IMR-90 (cell line): ENCODE measurements at regions not wholly inside any gene's neighbourhood (a gene's known extent, or its start where the extent isn't known, plus 50 kb on each side); places are given as distances from the start of the nearest gene placed in this dataset.

Source experiments
- ATAC-seq: fragments of 200-7000 bp; cut with Tn5 transposase; 2 replicates; pipeline ENCODE4 v1.9.1; 2020; ENCODE audit warnings: low read depth, mild to moderate bottlenecking, moderate library complexity
- BruUV-seq: library from RNA; stranded (reverse); fragments of 400-500 nt; replicated peaks from 2 replicates; lab custom pipeline; 2021; lab: Mats Ljungman, UMichigan
- CTCF ChIA-PET: fragments of 300-600 bp; formaldehyde crosslinking; extraction: SDS; loops from one replicate; lab custom pipeline; 2021; ENCODE audit warnings: antibody characterized with exemption; lab: Yijun Ruan, JAX
- POLR2A ChIA-PET: fragments of 300-600 bp; sonication (Branson Sonifier 250); formaldehyde crosslinking; loops from one replicate; lab custom pipeline; 2022; ENCODE audit warnings: antibody characterized with exemption; ENCODE audit not compliant: unreplicated experiment; lab: Charles Lee
- DNase-seq: peaks from one replicate; pipeline ENCODE4 v3.0.0; 2013
- H2AFZ ChIP-seq: replicated peaks from 2 replicates; pipeline ENCODE3; 2013; ENCODE audit warnings: low read length, mild to moderate bottlenecking; ENCODE audit not compliant: poor library complexity
- H2AK5ac ChIP-seq: 2 replicates; pipeline ENCODE4 v1.6.1; 2013; ENCODE audit warnings: low read depth, low read length, inconsistent platforms
- H2AK9ac ChIP-seq: replicated peaks from 2 replicates; pipeline ENCODE3; 2013; ENCODE audit warnings: mild to moderate bottlenecking, low read depth, low read length, moderate library complexity; ENCODE audit not compliant: poor library complexity
- H2BK120ac ChIP-seq: 2 replicates; pipeline ENCODE4 v1.6.1; 2013; ENCODE audit warnings: low read depth, low read length, inconsistent platforms
- H2BK15ac ChIP-seq: 3 replicates; pipeline ENCODE4 v1.6.1; 2013; ENCODE audit warnings: low read depth, low read length, inconsistent platforms
- H2BK20ac ChIP-seq: 2 replicates; pipeline ENCODE4 v1.6.1; 2013; ENCODE audit warnings: low read depth, mild to moderate bottlenecking, inconsistent platforms, low read length, moderate library complexity
- H2BK5ac ChIP-seq: 2 replicates; pipeline ENCODE4 v1.6.1; 2013; ENCODE audit warnings: mild to moderate bottlenecking, low read depth, low read length, inconsistent platforms; ENCODE audit not compliant: poor library complexity, severe bottlenecking
- H3K14ac ChIP-seq: replicated peaks from 2 replicates; pipeline ENCODE4 v1.6.1; 2013; ENCODE audit warnings: low read depth, low read length, inconsistent platforms
- H3K18ac ChIP-seq: 2 replicates; pipeline ENCODE4 v1.6.1; 2013; ENCODE audit warnings: low read depth, low read length, control low read depth
- H3K23ac ChIP-seq: 2 replicates; pipeline ENCODE4 v1.6.1; 2013; ENCODE audit warnings: low read depth, low read length, inconsistent platforms
- H3K27ac ChIP-seq: 2 replicates; pipeline ENCODE4 v1.5.1; 2013; ENCODE audit warnings: mild to moderate bottlenecking, control low read depth, low read length; ENCODE audit not compliant: insufficient read depth
- H3K27me3 ChIP-seq: 2 replicates; pipeline ENCODE4 v1.6.1; 2013; ENCODE audit warnings: low read length; ENCODE audit not compliant: control insufficient read depth, insufficient read depth
- H3K36me3 ChIP-seq: 2 replicates; pipeline ENCODE4 v1.6.1; 2013; ENCODE audit warnings: low read length, mixed read lengths; ENCODE audit not compliant: control insufficient read depth, insufficient read depth
- H3K4ac ChIP-seq: 2 replicates; pipeline ENCODE4 v1.6.1; 2013; ENCODE audit warnings: low read depth, low read length, inconsistent platforms
- H3K4me1 ChIP-seq: 2 replicates; pipeline ENCODE4 v1.6.1; 2013; ENCODE audit warnings: low read length, mixed read lengths; ENCODE audit not compliant: control insufficient read depth, insufficient read depth
- H3K4me2 ChIP-seq: 2 replicates; pipeline ENCODE4 v1.6.1; 2013; ENCODE audit warnings: low read depth, mild to moderate bottlenecking, control low read depth, low read length, moderate library complexity
- H3K4me3 ChIP-seq: 2 replicates; pipeline ENCODE4 v1.5.1; 2013; ENCODE audit warnings: low read depth, mild to moderate bottlenecking, control low read depth, low read length, moderate library complexity; ENCODE audit not compliant: insufficient read depth
- H3K56ac ChIP-seq: 2 replicates; pipeline ENCODE4 v1.6.1; 2013; ENCODE audit warnings: low read length, inconsistent platforms; ENCODE audit not compliant: insufficient read depth; ENCODE audit errors: extremely low read depth
- H3K79me1 ChIP-seq, 2 experiments: 2 replicates each; pipeline ENCODE4 v1.6.1; 2013; ENCODE audit warnings: low read length in 2 of 2, inconsistent platforms in 1 of 2, low read depth in 1 of 2
- H3K9ac ChIP-seq: 2 replicates; pipeline ENCODE4 v1.6.1; 2013; ENCODE audit warnings: low read depth, low read length, control low read depth
- H3K9me1 ChIP-seq: 2 replicates; pipeline ENCODE4 v1.6.1; 2013; ENCODE audit warnings: low read length, inconsistent platforms; ENCODE audit not compliant: insufficient read depth
- H3K9me3 ChIP-seq: 2 replicates; pipeline ENCODE4 v1.6.1; 2013; ENCODE audit warnings: low read length; ENCODE audit not compliant: control insufficient read depth, insufficient read depth
- H4K20me1 ChIP-seq: 2 replicates; pipeline ENCODE4 v1.6.1; 2013; ENCODE audit warnings: low read length, inconsistent platforms; ENCODE audit not compliant: insufficient read depth
- H4K5ac ChIP-seq: 2 replicates; pipeline ENCODE4 v1.6.1; 2013; ENCODE audit warnings: mild to moderate bottlenecking, low read depth, low read length, control low read depth
- H4K8ac ChIP-seq, 2 experiments: 2 replicates each; pipeline ENCODE4 v1.6.1; 2013; ENCODE audit warnings: low read depth in 2 of 2, low read length in 2 of 2, control low read depth in 1 of 2, inconsistent platforms in 1 of 2
- H4K91ac ChIP-seq: 2 replicates; pipeline ENCODE4 v1.6.1; 2013; ENCODE audit warnings: low read depth, low read length, inconsistent platforms; ENCODE audit not compliant: insufficient read depth
- BHLHE40 ChIP-seq: fragments of 150-350 bp; IDR thresholded peaks from 2 replicates; pipeline ENCODE4 v1.6.1; 2016; ENCODE audit warnings: mild to moderate bottlenecking, low read depth, low read length
- CEBPB ChIP-seq: IDR thresholded peaks from 2 replicates; pipeline ENCODE4 v1.6.1; 2012; ENCODE audit warnings: low read depth, low read length, improper control_type of control experiment
- CHD1 ChIP-seq: IDR thresholded peaks from 2 replicates; pipeline ENCODE4 v1.6.1; 2012; ENCODE audit warnings: low read depth, low read length, improper control_type of control experiment
- FOS ChIP-seq: fragments of 150-350 bp; IDR thresholded peaks from 2 replicates; pipeline ENCODE4 v1.6.1; 2016; ENCODE audit warnings: low read depth, low read length
- MAFK ChIP-seq: IDR thresholded peaks from 2 replicates; pipeline ENCODE4 v1.6.1; 2012; ENCODE audit warnings: low read depth, low read length, improper control_type of control experiment
- MAZ ChIP-seq: IDR thresholded peaks from 2 replicates; pipeline ENCODE4 v1.6.1; 2012; ENCODE audit warnings: low read depth, mild to moderate bottlenecking, low read length, improper control_type of control experiment, moderate library complexity, borderline replicate concordance
- MXI1 ChIP-seq: IDR thresholded peaks from 2 replicates; pipeline ENCODE4 v1.6.1; 2012; ENCODE audit warnings: low read depth, mild to moderate bottlenecking, low read length, moderate library complexity, borderline replicate concordance
- NFE2L2 ChIP-seq: fragments of 150-350 bp; IDR thresholded peaks from 2 replicates; pipeline ENCODE4 v1.6.1; 2016; ENCODE audit warnings: low read depth, mild to moderate bottlenecking, low read length
- POLR2A ChIP-seq: IDR thresholded peaks from 2 replicates; pipeline ENCODE4 v1.6.1; 2012; ENCODE audit warnings: mild to moderate bottlenecking, low read depth, low read length
- RCOR1 ChIP-seq: IDR thresholded peaks from 2 replicates; pipeline ENCODE4 v1.6.1; 2012; ENCODE audit warnings: mild to moderate bottlenecking, low read length, improper control_type of control experiment; ENCODE audit not compliant: insufficient replicate concordance
- RFX5 ChIP-seq: IDR thresholded peaks from 2 replicates; pipeline ENCODE4 v1.8.0; 2012; ENCODE audit warnings: low read depth, mild to moderate bottlenecking, low read length, moderate library complexity
- SMC3 ChIP-seq: fragments of 150-350 bp; IDR thresholded peaks from 2 replicates; pipeline ENCODE4 v1.6.1; 2016; ENCODE audit warnings: low read depth, mild to moderate bottlenecking, antibody characterized with exemption, low read length, moderate library complexity
- WGBS, 2 experiments: methylation state at CpG; one replicate each; pipeline versions ENCODE4 v1.1.5 to v1.1.7; 2013; ENCODE audit warnings: missing lambda C conversion rate in 2 of 2; ENCODE audit not compliant: insufficient read length in 1 of 2; ENCODE audit errors: extremely low coverage in 2 of 2; 5-methylcytosine and 5-hydroxymethylcytosine counted together
- dilution Hi-C: fragments of 300-500 bp; cut with HindIII; formaldehyde crosslinking; loops from one replicate; pipeline ENCODE4 v1.14.3; 2018; ENCODE audit warnings: low sequenced_read_pairs; ENCODE audit not compliant: unreplicated experiment
- in situ Hi-C: fragments of 300-500 bp; cut with MboI; formaldehyde crosslinking; loops from 3 replicates; pipeline ENCODE4 v1.14.3; 2019; ENCODE audit warnings: low sequenced_read_pairs, inconsistent platforms, mixed read lengths
- intact Hi-C: fragments of 100-400 bp; cut with micrococcal nuclease; formaldehyde crosslinking; loops from 2 replicates; pipeline ENCODE4 v1.10.0; 2022
- TF ChIP-seq, protein P1 (sequence below): conservative IDR thresholded peaks from 2 replicates; pipeline ENCODE4 v1.5.1; 2012; ENCODE audit warnings: mild to moderate bottlenecking, low read depth, low read length, improper control_type of control experiment
- TF ChIP-seq, protein P2 (sequence below): fragments of 150-350 bp; IDR thresholded peaks from 2 replicates; pipeline ENCODE4 v1.6.1; 2017; ENCODE audit warnings: mild to moderate bottlenecking, antibody characterized with exemption, low read length, low read depth

DNA sequence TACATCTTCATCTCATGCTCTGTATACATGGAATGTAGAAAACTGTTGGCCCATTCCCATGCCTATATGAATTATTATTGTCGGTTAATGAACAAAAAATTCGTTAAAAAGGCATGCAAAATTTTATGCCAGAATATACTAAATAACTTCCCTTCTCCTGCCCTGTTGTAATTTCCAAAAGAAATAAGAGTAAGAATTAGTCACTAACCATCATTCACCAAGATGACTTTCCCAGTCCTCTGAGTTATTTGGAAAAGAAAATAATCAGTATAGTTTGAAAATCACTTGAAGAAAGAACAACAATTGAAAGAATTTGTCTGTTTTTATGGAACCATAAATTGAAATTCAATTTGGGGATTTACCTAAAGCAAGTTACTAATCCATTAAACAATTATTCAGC lies 1149.1 kb upstream of the RAG2 start:
- Histone ChIP-seq H2AK5ac (no peak overlapping the region), H4K20me1 (no peaks in the 10 kb centered on the region), H3K79me1 (no peaks in the 10 kb centered on the region), H3K4me3 (no peak overlapping the region), H4K5ac (no peak overlapping the region), H3K4me1 (no peaks in the 10 kb centered on the region), H2AFZ (no peak overlapping the region), H2BK5ac (peak overlapping the region; percentile 30), H2BK15ac (no peak overlapping the region), H2AK9ac (no peak overlapping the region), H2BK20ac (no peak overlapping the region), H3K27me3 (no peaks in the 10 kb centered on the region), H3K18ac (no peak overlapping the region), H3K14ac (no peak overlapping the region), H4K91ac (no peak overlapping the region), H3K4ac (no peak overlapping the region), H4K8ac (no peak overlapping the region), H3K9ac (no peak overlapping the region), H3K56ac (no peak overlapping the region), H3K23ac (no peak overlapping the region), H3K36me3 (no peaks in the 10 kb centered on the region), H2BK120ac (no peak overlapping the region), H3K4me2 (no peak overlapping the region), H3K27ac (no peak overlapping the region), H3K9me1 (no peaks in the 10 kb centered on the region), H3K9me3 (peaks cover 3% of the 10 kb centered on the region; the same call in 1 of the 2 replicates)
- BruUV-seq: no TSS peak
- ATAC-seq (no peak), DNase-seq (peak; percentile 35)
- TF ChIP-seq MAZ (no peak), BHLHE40 (no peak), CHD1 (no peak), FOS (no peak), RCOR1 (no peak), NFE2L2 (no peak), CEBPB (no peak), MXI1 (no peak), RFX5 (no peak), SMC3 (no peak), MAFK (no peak), POLR2A (no peak)
- TF ChIP-seq, protein P1, sequence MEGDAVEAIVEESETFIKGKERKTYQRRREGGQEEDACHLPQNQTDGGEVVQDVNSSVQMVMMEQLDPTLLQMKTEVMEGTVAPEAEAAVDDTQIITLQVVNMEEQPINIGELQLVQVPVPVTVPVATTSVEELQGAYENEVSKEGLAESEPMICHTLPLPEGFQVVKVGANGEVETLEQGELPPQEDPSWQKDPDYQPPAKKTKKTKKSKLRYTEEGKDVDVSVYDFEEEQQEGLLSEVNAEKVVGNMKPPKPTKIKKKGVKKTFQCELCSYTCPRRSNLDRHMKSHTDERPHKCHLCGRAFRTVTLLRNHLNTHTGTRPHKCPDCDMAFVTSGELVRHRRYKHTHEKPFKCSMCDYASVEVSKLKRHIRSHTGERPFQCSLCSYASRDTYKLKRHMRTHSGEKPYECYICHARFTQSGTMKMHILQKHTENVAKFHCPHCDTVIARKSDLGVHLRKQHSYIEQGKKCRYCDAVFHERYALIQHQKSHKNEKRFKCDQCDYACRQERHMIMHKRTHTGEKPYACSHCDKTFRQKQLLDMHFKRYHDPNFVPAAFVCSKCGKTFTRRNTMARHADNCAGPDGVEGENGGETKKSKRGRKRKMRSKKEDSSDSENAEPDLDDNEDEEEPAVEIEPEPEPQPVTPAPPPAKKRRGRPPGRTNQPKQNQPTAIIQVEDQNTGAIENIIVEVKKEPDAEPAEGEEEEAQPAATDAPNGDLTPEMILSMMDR: no peak
- TF ChIP-seq, protein P2, sequence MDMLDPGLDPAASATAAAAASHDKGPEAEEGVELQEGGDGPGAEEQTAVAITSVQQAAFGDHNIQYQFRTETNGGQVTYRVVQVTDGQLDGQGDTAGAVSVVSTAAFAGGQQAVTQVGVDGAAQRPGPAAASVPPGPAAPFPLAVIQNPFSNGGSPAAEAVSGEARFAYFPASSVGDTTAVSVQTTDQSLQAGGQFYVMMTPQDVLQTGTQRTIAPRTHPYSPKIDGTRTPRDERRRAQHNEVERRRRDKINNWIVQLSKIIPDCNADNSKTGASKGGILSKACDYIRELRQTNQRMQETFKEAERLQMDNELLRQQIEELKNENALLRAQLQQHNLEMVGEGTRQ: no peak
- CTCF ChIA-PET: no interaction called here
- dilution Hi-C loops (no loop called here), in situ Hi-C loops (no loop called here), intact Hi-C loops (no loop called here)
- POLR2A ChIA-PET: no interaction called here
- no CpG with 5 or more reads among the region's 2 CpGs for WGBS, 2 experiments
